K562 (cell line): ENCODE measurements at regions not wholly inside any gene's neighbourhood (a gene's known extent, or its start where the extent isn't known, plus 50 kb on each side); places are given as distances from the start of the nearest gene placed in this dataset.
A peak's percentile ranks its signal among the peaks of the same experiment; 100 is the strongest.

Experiments
- ARID3A ChIP-seq: IDR thresholded peaks from 2 replicates; pipeline ENCODE4 v1.6.1; 2012; ENCODE audit warnings: low read depth, low read length, improper control_type of control experiment, borderline replicate concordance
- ATF3 ChIP-seq, 2 experiments: fragments of 450-650 bp in 1 of 2; sonication (generic) in 1 of 2; formaldehyde crosslinking in 1 of 2; IDR thresholded peaks in 1 of 2; conservative IDR thresholded peaks in 1 of 2; 2 replicates each; pipeline versions ENCODE4 v1.6.1 to v1.8.1; 2016 to 2023; ENCODE audit warnings: mild to moderate bottlenecking in 2 of 2, moderate library complexity in 2 of 2, inconsistent platforms in 1 of 2, missing genetic modification reagents in 1 of 2
- CBX3 ChIP-seq, 2 experiments: IDR thresholded peaks; 1 replicate in 1 of 2; 2 replicates in 1 of 2; pipeline ENCODE4 v1.6.1; 2012; ENCODE audit warnings: inconsistent platforms in 2 of 2, low read length in 2 of 2, borderline replicate concordance in 1 of 2, control low read depth in 1 of 2
- CTBP1 ChIP-seq: fragments of 450-650 bp; IDR thresholded peaks from 2 replicates; pipeline ENCODE4 v1.6.1; 2016; ENCODE audit warnings: borderline replicate concordance
- DIDO1 ChIP-seq: fragments of 450-650 bp; IDR thresholded peaks from 2 replicates; pipeline ENCODE4 v1.6.1; 2016; ENCODE audit warnings: low read depth, missing biosample characterization, missing genetic modification characterization
- DPF2 ChIP-seq: fragments of 450-650 bp; IDR thresholded peaks from 2 replicates; pipeline ENCODE4 v1.6.1; 2016
- EGR1 ChIP-seq: fragments of 450-650 bp; conservative IDR thresholded peaks from 2 replicates; pipeline ENCODE4 v1.6.1; 2017; ENCODE audit warnings: mild to moderate bottlenecking
- ESRRA ChIP-seq: fragments of 450-650 bp; IDR thresholded peaks from 2 replicates; pipeline ENCODE4 v1.6.1; 2014; ENCODE audit warnings: low read depth, mild to moderate bottlenecking, moderate library complexity, borderline replicate concordance
- FOSL1 ChIP-seq: fragments of 200-800 bp; sonication (Bioruptor generic); conservative IDR thresholded peaks from 2 replicates; pipeline ENCODE4 v1.6.1; 2016; ENCODE audit warnings: missing genetic modification characterization, missing compliant biosample characterization
- FOXM1 ChIP-seq, 2 experiments: fragments of 450-650 bp in 1 of 2; sonication (generic) in 1 of 2; formaldehyde crosslinking in 1 of 2; IDR thresholded peaks; 2 replicates each; pipeline versions ENCODE4 v1.6.1 to v1.9.0; 2017 to 2022; ENCODE audit warnings: low read depth in 2 of 2, mild to moderate bottlenecking in 2 of 2, missing genetic modification reagents in 1 of 2, moderate library complexity in 1 of 2
- KLF13 ChIP-seq: fragments of 450-650 bp; IDR thresholded peaks from 2 replicates; pipeline ENCODE4 v1.6.1; 2016; ENCODE audit warnings: missing genetic modification characterization, low read depth, mild to moderate bottlenecking, missing compliant biosample characterization, moderate library complexity, borderline replicate concordance
- L3MBTL2 ChIP-seq: fragments of 450-650 bp; IDR thresholded peaks from 2 replicates; pipeline ENCODE4 v1.6.1; 2016; ENCODE audit warnings: mild to moderate bottlenecking, moderate library complexity
- LARP7 ChIP-seq: fragments of 450-650 bp; IDR thresholded peaks from 2 replicates; pipeline ENCODE4 v1.6.1; 2016
- MEF2D ChIP-seq: conservative IDR thresholded peaks from 2 replicates; pipeline ENCODE4 v1.6.1; 2016; ENCODE audit warnings: low read depth, missing genetic modification characterization, missing compliant biosample characterization
- NBN ChIP-seq: fragments of 450-650 bp; IDR thresholded peaks from 2 replicates; pipeline ENCODE4 v1.6.1; 2016; ENCODE audit warnings: low read depth, mild to moderate bottlenecking
- SMARCA5 ChIP-seq: fragments of 450-650 bp; IDR thresholded peaks from 2 replicates; pipeline ENCODE4 v1.6.1; 2016
- SMARCE1 ChIP-seq: fragments of 450-650 bp; IDR thresholded peaks from 2 replicates; pipeline ENCODE4 v1.7.1; 2016; ENCODE audit warnings: mild to moderate bottlenecking
- SOX6 ChIP-seq: fragments of 450-650 bp; IDR thresholded peaks from 2 replicates; pipeline ENCODE4 v1.6.1; 2014; ENCODE audit warnings: mild to moderate bottlenecking
- TARDBP ChIP-seq: fragments of 450-650 bp; IDR thresholded peaks from 2 replicates; pipeline ENCODE4 v1.6.1; 2016
- XRCC5 ChIP-seq: fragments of 200-400 bp; formaldehyde crosslinking; IDR thresholded peaks from 2 replicates; pipeline ENCODE4 v1.6.1; 2017; ENCODE audit warnings: low read depth, mild to moderate bottlenecking, low read length
- ZEB2 ChIP-seq: fragments of 450-650 bp; IDR thresholded peaks from 2 replicates; pipeline ENCODE4 v1.6.1; 2016
- TF ChIP-seq, protein P1 (sequence below): fragments of 450-650 bp; IDR thresholded peaks from 2 replicates; pipeline ENCODE4 v1.6.1; 2018; ENCODE audit not compliant: partially characterized antibody
- TF ChIP-seq, protein P2 (sequence below): fragments of 450-650 bp; formaldehyde crosslinking; IDR thresholded peaks from 2 replicates; pipeline ENCODE4 v1.4.0; 2022; ENCODE audit warnings: missing genetic modification characterization

DNA sequence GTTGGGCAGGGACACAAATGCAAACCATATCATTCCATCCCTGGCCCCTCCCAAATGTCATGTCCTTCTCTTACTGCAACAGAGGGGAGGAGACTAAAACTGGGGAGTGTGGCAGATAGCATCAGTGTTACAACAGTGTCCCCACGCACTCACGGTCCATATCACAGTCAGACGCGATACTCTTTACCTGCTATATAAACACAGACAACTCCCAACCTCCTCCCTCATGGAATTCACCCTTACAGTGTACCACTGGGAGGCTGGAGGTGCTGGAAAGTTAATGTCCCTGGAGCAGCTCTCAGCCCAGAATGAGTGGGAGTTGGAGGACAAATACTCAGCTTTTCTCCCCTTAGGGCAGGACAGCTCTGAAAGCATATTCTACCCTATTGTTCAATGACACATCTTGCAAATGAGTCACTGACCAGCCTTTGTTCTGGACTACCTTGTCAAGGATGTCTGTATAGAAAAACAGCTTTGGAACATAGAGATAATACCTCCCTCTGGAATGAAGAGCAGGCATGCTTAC is 445.9 kb downstream of the SETD4 start (continued):
- 0 out of 2 replicates have a peak, but pooled peaks have one; percentile 38 for TF ChIP-seq TARDBP
- TF ChIP-seq L3MBTL2 = peak; percentile 24; the same call in 1 of the 2 replicates
- peak; percentile 52; the same call in 1 of the 2 replicates for TF ChIP-seq ATF3 (IDR thresholded peaks at IDR 0.05)
- TF ChIP-seq ATF3 (CRISPR knock-in tag; conservative IDR thresholded peaks at IDR 0.05) = no peak
- TF ChIP-seq DPF2 = peak; percentile 72
- peak; percentile 80; the same call in 1 of the 2 replicates for TF ChIP-seq ZEB2
- peak; percentile 43; the same call in 1 of the 2 replicates for TF ChIP-seq ESRRA
- no peak for TF ChIP-seq SMARCA5
- 0 out of 2 replicates have a peak, but pooled peaks have one; percentile 13 for TF ChIP-seq MEF2D (tag)
- TF ChIP-seq FOSL1 (tag) = peak; percentile 94
- peak; percentile 28; the same call in 1 of the 2 replicates for TF ChIP-seq ARID3A
- TF ChIP-seq, protein P1, sequence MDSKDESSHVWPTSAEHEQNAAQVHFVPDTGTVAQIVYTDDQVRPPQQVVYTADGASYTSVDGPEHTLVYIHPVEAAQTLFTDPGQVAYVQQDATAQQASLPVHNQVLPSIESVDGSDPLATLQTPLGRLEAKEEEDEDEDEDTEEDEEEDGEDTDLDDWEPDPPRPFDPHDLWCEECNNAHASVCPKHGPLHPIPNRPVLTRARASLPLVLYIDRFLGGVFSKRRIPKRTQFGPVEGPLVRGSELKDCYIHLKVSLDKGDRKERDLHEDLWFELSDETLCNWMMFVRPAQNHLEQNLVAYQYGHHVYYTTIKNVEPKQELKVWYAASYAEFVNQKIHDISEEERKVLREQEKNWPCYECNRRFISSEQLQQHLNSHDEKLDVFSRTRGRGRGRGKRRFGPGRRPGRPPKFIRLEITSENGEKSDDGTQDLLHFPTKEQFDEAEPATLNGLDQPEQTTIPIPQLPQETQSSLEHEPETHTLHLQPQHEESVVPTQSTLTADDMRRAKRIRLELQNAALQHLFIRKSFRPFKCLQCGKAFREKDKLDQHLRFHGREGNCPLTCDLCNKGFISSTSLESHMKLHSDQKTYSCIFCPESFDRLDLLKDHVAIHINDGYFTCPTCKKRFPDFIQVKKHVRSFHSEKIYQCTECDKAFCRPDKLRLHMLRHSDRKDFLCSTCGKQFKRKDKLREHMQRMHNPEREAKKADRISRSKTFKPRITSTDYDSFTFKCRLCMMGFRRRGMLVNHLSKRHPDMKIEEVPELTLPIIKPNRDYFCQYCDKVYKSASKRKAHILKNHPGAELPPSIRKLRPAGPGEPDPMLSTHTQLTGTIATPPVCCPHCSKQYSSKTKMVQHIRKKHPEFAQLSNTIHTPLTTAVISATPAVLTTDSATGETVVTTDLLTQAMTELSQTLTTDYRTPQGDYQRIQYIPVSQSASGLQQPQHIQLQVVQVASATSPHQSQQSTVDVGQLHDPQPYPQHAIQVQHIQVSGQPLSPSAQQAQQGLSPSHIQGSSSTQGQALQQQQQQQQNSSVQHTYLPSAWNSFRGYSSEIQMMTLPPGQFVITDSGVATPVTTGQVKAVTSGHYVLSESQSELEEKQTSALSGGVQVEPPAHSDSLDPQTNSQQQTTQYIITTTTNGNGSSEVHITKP = no peak
- TF ChIP-seq CBX3 (IDR thresholded peaks at IDR 0.05; ENCODE audit: borderline replicate concordance in 1 of 2, low read length in 2 of 2) = no peak
- TF ChIP-seq, protein P2, sequence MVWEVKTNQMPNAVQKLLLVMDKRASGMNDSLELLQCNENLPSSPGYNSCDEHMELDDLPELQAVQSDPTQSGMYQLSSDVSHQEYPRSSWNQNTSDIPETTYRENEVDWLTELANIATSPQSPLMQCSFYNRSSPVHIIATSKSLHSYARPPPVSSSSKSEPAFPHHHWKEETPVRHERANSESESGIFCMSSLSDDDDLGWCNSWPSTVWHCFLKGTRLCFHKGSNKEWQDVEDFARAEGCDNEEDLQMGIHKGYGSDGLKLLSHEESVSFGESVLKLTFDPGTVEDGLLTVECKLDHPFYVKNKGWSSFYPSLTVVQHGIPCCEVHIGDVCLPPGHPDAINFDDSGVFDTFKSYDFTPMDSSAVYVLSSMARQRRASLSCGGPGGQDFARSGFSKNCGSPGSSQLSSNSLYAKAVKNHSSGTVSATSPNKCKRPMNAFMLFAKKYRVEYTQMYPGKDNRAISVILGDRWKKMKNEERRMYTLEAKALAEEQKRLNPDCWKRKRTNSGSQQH (CRISPR knock-in tag) = no peak
- peak; percentile 85 for TF ChIP-seq CTBP1
- TF ChIP-seq LARP7 = no peak
- TF ChIP-seq FOXM1 (IDR thresholded peaks at IDR 0.05; ENCODE audit: low read depth) = no peak
- no peak for TF ChIP-seq FOXM1 (CRISPR knock-in tag; IDR thresholded peaks at IDR 0.05; ENCODE audit: low read depth)
- TF ChIP-seq XRCC5 = no peak
- no peak for TF ChIP-seq KLF13
- peak; percentile 31; the same call in 1 of the 2 replicates for TF ChIP-seq DIDO1 (tag)
- peak; percentile 38 for TF ChIP-seq EGR1
- TF ChIP-seq SMARCE1 = 0 out of 2 replicates have a peak, but pooled peaks have one; percentile 26
- TF ChIP-seq NBN = no peak
- peak; percentile 91 for TF ChIP-seq SOX6
